Suprapubic skin (tissue), 4 donors: ENCODE measurements at regions not wholly inside any gene's neighbourhood (a gene's known extent, or its start where the extent isn't known, plus 50 kb on each side); places are given as distances from the start of the nearest gene placed in this dataset.

Source experiments
- DNase-seq, 2 donors: peaks; one replicate each; pipeline ENCODE4 v3.0.0-alpha.2; 2019; ENCODE audit warnings: low spot score in 2 of 2
- H3K27ac ChIP-seq: fragments of 200-600 bp; sonication (generic); one replicate; pipeline ENCODE4 v1.5.1; 2019
- H3K27me3 ChIP-seq: fragments of 200-600 bp; sonication (generic); one replicate; pipeline ENCODE4 v1.5.1; 2019
- H3K36me3 ChIP-seq: fragments of 200-600 bp; sonication (generic); one replicate; pipeline ENCODE4 v1.5.1; 2019
- H3K4me1 ChIP-seq: fragments of 200-600 bp; sonication (generic); one replicate; pipeline ENCODE4 v1.5.1; 2019
- H3K4me3 ChIP-seq: fragments of 200-600 bp; sonication (generic); one replicate; pipeline ENCODE4 v1.5.1; 2019; ENCODE audit warnings: mild to moderate bottlenecking
- H3K9me3 ChIP-seq: fragments of 200-600 bp; sonication (generic); one replicate; pipeline ENCODE4 v1.5.1; 2019
- CTCF ChIP-seq, 2 donors: fragments of 200-600 bp in 1 of 2; fragments of 450-650 bp in 1 of 2; sonication (generic) in 1 of 2; IDR thresholded peaks; one replicate each; pipeline ENCODE4 v1.5.1; 2016 to 2019; ENCODE audit warnings: antibody characterized with exemption in 2 of 2, mild to moderate bottlenecking in 1 of 2, moderate library complexity in 1 of 2
- EP300 ChIP-seq: sonication (generic); formaldehyde crosslinking; IDR thresholded peaks from one replicate; pipeline ENCODE4 v1.6.1; 2017; ENCODE audit warnings: antibody characterized with exemption
- POLR2A ChIP-seq, 2 donors: fragments of 450-650 bp; IDR thresholded peaks; one replicate each; pipeline ENCODE4 v1.6.1; 2017; ENCODE audit warnings: antibody characterized with exemption in 2 of 2, mild to moderate bottlenecking in 2 of 2, moderate library complexity in 2 of 2
- POLR2AphosphoS5 ChIP-seq, 3 donors: sonication (generic); formaldehyde crosslinking; IDR thresholded peaks; one replicate each; pipeline ENCODE4 v1.6.1; 2017; ENCODE audit warnings: antibody characterized with exemption in 3 of 3
- WGBS: methylation state at CpG from one replicate; pipeline ENCODE4 v1.1.5; 2018; 5-methylcytosine and 5-hydroxymethylcytosine counted together

DNA sequence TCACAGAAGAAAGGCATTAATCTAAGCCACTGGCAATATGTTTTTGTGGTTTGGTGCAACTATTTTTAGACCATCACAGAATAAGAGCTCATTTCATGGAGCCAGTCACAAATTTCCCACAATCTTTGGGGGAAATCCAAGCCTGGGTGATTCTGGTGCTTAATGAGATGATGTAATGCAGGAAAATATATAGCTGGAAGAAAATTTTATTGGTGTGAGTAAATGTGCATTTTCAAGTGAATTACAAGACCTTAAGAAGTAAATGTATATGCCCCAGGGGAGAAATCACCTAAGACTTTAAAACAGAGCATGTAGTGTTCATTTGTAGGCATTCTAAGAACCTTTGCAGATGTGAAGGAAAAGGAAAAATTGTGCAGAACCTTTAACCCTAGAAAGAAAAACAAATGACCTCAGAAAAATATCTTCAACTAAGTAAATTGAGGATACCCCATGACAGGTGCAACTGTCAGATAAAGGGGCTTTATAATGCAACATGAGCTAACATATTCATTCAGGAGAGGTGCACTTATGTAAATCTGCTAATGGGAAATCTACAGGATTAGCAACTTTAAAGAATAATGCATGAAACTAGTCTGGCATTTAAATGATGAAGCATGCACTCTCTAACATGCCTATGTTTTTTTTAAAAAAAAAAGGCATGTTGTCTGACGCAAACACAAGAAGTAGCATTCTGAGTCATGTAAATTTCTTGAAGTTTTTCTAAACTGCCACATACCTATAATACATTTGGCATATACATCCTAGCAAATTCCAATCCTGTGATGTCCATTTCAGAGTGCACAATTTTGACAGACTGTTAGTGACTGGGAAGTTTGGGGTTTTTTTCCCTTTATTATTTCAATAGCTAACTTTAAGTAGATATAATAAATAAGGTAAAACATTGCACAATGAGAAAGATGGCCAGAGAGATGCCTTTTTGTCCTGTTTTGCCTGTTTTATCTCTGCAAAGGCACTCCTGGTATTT lies 105.1 kb downstream of the MEX3B start:
- WGBS: 65% methylated on average over 1 of the region's 1 CpG
- DNase-seq: no peak
- no peaks in the 10 kb centered on the region for H3K36me3 ChIP-seq

GRCh38 chr15:81939604-81940440 lies 106.0 kb downstream of the MEX3B start:
- DNase-seq: no peak
- Histone ChIP-seq H3K9me3 (peaks cover 5% of the 10 kb centered on the region), H3K27ac (no peak overlapping the region), H3K36me3 (no peaks in the 10 kb centered on the region), H3K27me3 (no peaks in the 10 kb centered on the region), H3K4me1 (no peaks in the 10 kb centered on the region), H3K4me3 (no peak overlapping the region)
- WGBS: 35% methylated on average over 5 of the region's 5 CpGs
- no peak for TF ChIP-seq EP300
- TF ChIP-seq POLR2A (IDR thresholded peaks at IDR 0.05): no peak
- no peak for TF ChIP-seq POLR2AphosphoS5 (IDR thresholded peaks at IDR 0.05)
- TF ChIP-seq CTCF (IDR thresholded peaks at IDR 0.05): no peak

More for the DNA sequence above, 105.1 kb downstream of the MEX3B start:
- Histone ChIP-seq H3K9me3 (peaks cover 5% of the 10 kb centered on the region), H3K4me1 (no peaks in the 10 kb centered on the region), H3K27me3 (no peaks in the 10 kb centered on the region), H3K4me3 (no peak overlapping the region), H3K27ac (no peak overlapping the region)
- TF ChIP-seq POLR2A (IDR thresholded peaks at IDR 0.05) (no peak), CTCF (IDR thresholded peaks at IDR 0.05) (no peak), EP300 (no peak), POLR2AphosphoS5 (IDR thresholded peaks at IDR 0.05) (no peak)

- TF ChIP-seq CTCF (IDR thresholded peaks at IDR 0.05): no peak
- no peak for TF ChIP-seq POLR2A (IDR thresholded peaks at IDR 0.05)
- no peak for TF ChIP-seq EP300
- TF ChIP-seq POLR2AphosphoS5 (IDR thresholded peaks at IDR 0.05): no peak
- Histone ChIP-seq H3K4me1 (no peaks in the 10 kb centered on the region), H3K27ac (no peak overlapping the region), H3K4me3 (no peak overlapping the region), H3K36me3 (no peaks in the 10 kb centered on the region), H3K9me3 (peaks cover 5% of the 10 kb centered on the region), H3K27me3 (no peaks in the 10 kb centered on the region)
- DNase-seq: no peak
- WGBS: 48% methylated on average over 4 of the region's 4 CpGs
Observed at GRCh38 chr15:81937189-81937588, 108.6 kb downstream of the MEX3B start.

DNA sequence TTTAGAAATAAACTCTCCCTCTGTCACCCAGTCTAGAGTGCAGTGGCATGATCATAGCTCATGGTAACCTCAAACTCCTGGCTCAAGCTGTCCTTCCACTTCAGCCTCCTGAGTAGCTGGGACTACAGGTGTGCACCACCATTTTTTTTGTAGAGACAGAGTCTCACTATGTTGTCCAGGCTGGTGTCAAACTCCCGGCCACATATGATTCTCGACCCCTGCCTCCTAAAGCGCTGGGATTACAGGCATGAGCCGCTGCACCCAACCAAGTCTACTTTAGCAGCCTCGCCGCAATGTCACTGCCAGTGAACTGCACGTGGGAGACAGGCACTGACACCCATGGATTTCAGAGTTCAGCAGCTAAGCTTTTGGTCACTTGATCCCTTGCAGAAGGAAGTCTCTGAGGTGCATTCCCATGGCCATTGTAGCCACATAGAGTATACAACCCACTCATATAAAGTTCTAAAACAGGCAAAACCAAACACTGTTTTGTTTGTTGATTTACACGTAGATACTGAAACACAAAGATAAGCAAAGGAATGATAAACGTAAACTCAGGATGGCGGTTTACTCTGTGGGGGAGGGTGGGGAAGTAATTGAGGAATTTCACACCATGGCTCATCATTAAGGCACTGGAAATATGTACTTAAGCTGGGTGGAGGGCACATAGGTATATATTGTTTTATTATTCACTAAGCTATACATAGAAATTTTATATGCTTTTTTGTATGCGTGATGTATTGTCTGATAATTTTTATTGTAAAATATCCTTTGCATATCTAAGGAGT lies 115.0 kb downstream of the MEX3B start:
- no peak overlapping the region for H3K4me3 ChIP-seq
- 84% methylated on average over 11 of the region's 11 CpGs for WGBS
- no peak overlapping the region for H3K27ac ChIP-seq
- no peaks in the 10 kb centered on the region for H3K36me3 ChIP-seq
- H3K9me3 ChIP-seq: no peaks in the 10 kb centered on the region
- H3K27me3 ChIP-seq: no peaks in the 10 kb centered on the region
- no peaks in the 10 kb centered on the region for H3K4me1 ChIP-seq
- no peak for TF ChIP-seq EP300
- TF ChIP-seq CTCF (IDR thresholded peaks at IDR 0.05): no peak
- TF ChIP-seq POLR2AphosphoS5 (IDR thresholded peaks at IDR 0.05): no peak
- no peak for TF ChIP-seq POLR2A (IDR thresholded peaks at IDR 0.05)
- DNase-seq: no peak
